ENCODE measurements at regions not wholly inside any gene's neighbourhood (a gene's known extent, or its start where the extent isn't known, plus 50 kb on each side); places are given as distances from the start of the nearest gene placed in this dataset.
"Not testable (repeated sequence)": the region's sequence is repeated elsewhere in the genome, so short reads cannot be mapped to it uniquely, and the experiment has no call there.

DNA sequence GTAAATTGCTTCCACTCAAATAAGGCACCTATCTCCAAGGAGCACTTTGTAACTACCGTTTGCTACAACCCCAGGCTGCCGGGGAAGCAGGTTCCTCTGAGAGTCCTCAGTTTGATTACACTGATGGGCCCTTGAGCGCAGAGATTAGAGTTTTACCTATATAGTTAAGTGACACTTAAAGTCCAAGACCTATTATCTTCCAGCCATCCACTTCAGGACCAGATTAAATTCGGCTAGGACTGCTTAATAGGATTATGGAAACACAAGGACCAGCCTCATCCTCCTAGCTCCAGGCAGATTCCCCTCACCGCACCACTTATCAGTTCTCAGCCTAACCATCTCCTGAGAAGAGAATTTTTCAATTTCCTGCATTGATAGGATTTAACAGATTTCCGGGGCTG, 64.7 kb upstream of the TIAM2 start:
- TF ChIP-seq, protein P1, sequence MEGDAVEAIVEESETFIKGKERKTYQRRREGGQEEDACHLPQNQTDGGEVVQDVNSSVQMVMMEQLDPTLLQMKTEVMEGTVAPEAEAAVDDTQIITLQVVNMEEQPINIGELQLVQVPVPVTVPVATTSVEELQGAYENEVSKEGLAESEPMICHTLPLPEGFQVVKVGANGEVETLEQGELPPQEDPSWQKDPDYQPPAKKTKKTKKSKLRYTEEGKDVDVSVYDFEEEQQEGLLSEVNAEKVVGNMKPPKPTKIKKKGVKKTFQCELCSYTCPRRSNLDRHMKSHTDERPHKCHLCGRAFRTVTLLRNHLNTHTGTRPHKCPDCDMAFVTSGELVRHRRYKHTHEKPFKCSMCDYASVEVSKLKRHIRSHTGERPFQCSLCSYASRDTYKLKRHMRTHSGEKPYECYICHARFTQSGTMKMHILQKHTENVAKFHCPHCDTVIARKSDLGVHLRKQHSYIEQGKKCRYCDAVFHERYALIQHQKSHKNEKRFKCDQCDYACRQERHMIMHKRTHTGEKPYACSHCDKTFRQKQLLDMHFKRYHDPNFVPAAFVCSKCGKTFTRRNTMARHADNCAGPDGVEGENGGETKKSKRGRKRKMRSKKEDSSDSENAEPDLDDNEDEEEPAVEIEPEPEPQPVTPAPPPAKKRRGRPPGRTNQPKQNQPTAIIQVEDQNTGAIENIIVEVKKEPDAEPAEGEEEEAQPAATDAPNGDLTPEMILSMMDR (IDR thresholded peaks at IDR 0.05), result no peak
- no peak for DNase-seq (ENCODE audit: low spot score)
- Histone ChIP-seq H3K27ac (no peak overlapping the region), H3K4me3 (no peak overlapping the region)

GRCh38 chr6:154931711-154932424, 63.2 kb upstream of the TIAM2 start:
- no peak for DNase-seq (ENCODE audit: low spot score)
- TF ChIP-seq, protein P1 (IDR thresholded peaks at IDR 0.05), result no peak
- Histone ChIP-seq H3K27ac (no peak overlapping the region), H3K4me3 (no peak overlapping the region)

GRCh38 chr6:154932515-154933027, 62.5 kb upstream of the TIAM2 start:
- Histone ChIP-seq H3K4me3 (no peak overlapping the region), H3K27ac (no peak overlapping the region)
- DNase-seq (ENCODE audit: low spot score), result no peak
- TF ChIP-seq, protein P1 (IDR thresholded peaks at IDR 0.05), result no peak

DNA sequence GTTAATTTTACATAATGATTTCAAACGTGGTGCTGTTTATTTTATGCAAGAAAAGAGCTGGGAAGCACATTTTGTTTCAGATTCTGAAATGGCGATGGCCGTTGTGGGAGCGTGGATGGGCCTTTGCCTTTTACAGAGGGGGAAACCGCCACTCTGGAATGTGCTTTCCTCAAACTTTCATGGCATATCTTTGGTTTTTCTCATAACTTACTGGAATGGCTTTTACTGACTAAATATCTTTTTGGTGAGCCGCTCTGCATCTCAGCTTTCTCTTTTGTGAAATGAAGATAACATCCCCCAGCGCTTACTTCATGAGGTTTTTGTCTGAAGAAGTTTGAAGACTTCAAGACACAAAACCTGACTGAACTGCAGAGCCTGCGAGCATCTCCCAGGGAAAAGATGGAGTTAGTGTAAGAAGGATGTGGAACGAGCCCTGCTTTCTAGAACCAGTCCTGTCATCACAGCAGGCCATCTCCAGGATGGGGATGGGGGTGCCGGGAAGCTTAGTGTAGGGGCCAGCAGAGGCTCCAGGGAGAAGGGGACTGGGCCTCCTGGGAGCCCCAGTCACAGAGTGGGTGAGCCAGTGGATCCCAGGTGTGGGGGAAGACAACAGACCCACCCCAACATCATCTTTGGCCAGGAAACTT, 61.8 kb upstream of the TIAM2 start:
- Histone ChIP-seq H3K4me3 (no peak overlapping the region), H3K27ac (no peak overlapping the region)
- peak; percentile 28 for DNase-seq (ENCODE audit: low spot score)
- TF ChIP-seq, protein P1 (IDR thresholded peaks at IDR 0.05), result no peak

DNA sequence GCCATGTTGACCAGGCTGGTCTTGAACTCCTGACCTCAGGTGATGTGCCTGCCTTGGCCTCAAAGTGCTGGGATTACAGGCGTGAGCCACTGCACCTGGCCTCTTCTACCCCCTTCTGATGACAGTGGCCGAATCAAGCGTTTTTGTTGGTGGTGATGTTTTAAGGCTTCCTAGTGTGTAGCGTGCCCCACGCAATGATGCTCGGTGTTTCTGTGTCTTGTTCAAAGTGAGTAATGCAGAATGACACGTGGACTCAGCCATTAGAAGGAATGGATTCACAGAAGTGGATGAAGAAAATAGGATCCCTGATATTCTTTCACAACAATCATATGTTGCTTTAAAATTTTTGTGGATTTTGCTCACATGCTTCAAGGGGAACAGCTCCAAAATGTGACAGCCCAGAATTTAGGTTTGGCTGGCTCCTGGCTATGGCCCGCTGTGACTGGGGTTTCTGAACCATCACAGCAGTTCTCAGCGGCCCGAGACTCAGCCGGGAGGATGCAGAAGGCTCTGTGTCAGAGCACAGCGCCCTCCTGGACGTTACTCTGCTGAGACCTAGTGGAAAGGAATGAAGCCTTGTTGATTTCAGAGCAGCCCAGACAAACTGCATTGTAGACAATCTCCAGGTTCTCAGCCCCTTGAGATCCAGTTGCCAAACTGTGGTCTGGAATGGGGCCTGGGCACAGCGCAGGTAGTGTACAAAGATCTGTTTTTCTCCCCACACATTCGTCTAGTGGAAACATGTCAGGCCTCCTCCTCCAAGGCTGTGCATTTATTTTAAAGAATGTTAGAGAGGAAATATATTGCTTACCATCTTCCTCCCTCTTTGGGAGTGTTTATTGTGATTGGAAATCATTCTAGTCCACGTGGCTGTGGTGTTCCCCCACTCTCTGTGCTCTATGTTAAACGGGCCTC, 57.6 kb upstream of the TIAM2 start:
- no peak for DNase-seq (ENCODE audit: low spot score)
- TF ChIP-seq, protein P1 (IDR thresholded peaks at IDR 0.05), result no peak
- H3K27ac ChIP-seq, result no peak overlapping the region
- no peak overlapping the region for H3K4me3 ChIP-seq

DNA sequence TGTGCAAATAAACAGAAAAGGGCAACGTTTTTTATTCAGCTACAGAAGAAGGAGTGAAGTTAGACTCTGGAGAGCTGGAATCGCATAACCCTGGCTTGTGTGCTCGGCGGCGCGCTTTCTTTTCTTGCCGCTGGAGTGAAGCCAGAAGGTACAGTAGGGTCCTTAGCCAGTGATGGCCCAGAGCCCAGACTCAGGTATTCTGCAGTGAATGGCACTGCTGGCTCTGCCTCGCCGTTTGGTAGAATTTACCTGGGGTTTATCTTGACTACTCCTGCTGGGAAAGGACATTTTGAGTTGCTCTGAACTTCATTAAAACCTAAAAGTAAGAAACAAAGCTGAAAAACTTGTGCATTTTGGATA, 56.9 kb upstream of the TIAM2 start:
- Histone ChIP-seq H3K4me3 (no peak overlapping the region), H3K27ac (no peak overlapping the region)
- DNase-seq (ENCODE audit: low spot score), result no peak
- TF ChIP-seq, protein P1 (IDR thresholded peaks at IDR 0.05), result no peak

DNA sequence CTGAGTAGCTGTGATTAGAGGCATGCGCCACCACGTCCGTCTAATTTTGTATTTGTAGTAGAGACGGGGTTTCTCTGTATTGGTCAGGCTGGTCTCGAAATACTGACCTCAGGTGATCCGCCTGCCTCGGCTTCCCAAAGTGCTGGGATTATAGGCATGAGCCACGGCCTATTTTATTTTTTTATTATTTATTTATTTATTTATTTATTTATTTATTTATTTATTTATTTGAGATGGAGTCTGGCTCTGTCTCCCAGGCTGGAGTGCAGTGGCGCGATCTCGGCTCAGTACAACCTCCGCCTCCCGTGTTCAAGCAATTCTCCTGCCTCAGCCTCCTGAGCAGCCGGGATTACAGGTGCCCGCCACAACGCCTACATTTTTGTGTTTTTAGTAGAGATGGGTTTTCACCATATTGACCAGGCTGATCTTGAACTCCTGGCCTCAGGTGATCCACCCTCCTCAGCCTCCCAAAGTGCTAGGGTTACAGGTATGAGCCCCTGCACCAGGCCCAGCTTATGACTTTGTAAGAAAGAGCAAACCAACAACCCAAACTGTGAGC, 56.3 kb upstream of the TIAM2 start:
- H3K4me3 ChIP-seq; DNase-seq (ENCODE audit: low spot score); H3K27ac ChIP-seq: not testable (repeated sequence)

Measured in coronary artery (tissue), 2 donors.